ENCODE measurements at regions not wholly inside any gene's neighbourhood (a gene's known extent, or its start where the extent isn't known, plus 50 kb on each side); places are given as distances from the start of the nearest gene placed in this dataset.

DNA sequence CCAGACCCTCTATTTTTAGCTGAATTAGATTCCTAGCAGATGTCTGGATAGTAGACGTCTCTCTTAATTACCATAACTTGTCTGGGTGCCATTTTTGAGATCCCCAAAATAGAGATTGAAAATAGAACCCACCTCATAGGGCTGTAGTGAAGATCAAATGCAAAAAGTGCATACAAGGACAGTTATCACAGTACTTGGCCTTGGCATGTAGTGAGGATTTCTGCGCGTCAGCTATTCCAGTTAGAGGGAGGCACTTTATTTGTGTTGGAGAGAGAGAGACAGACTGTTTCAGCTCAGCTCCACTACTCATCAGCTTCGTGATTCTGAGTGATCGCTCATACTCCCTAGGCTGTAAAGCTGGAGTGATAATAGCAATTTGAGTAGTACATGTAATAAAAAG lies 59.6 kb upstream of the CDH13 start:
- Histone ChIP-seq H3K4me1 (replicated peaks; ENCODE audit: insufficient read depth) (no peaks in the 10 kb centered on the region), H3K79me2 (ENCODE audit: low read depth) (no peaks in the 10 kb centered on the region), H3F3A (ENCODE audit: insufficient read depth, low read depth) (no peaks in the 10 kb centered on the region), H3K9me3 (ENCODE audit: insufficient read depth, low read depth) (no peaks in the 10 kb centered on the region; the same call in 1 of the 2 replicates), H3K4me3 (no peak overlapping the region), H3K9me2 (ENCODE audit: insufficient read depth) (no peaks in the 10 kb centered on the region), H2AFZ (no peak overlapping the region), H3K36me3 (ENCODE audit: low read depth) (no peaks in the 10 kb centered on the region), H3K27ac (no peak overlapping the region), H3K27me3 (ENCODE audit: insufficient read depth, low read depth) (0 out of 2 replicates have a peak, but pooled peaks cover 2% of the 10 kb centered on the region), H4K20me1 (ENCODE audit: insufficient read depth) (no peaks in the 10 kb centered on the region), H3K4me2 (no peak overlapping the region)
- intact Hi-C loops (cut with micrococcal nuclease; ENCODE audit: unreplicated experiment) = no loop called here
- ChIA-PET POLR2A (ENCODE audit: unreplicated experiment) (no interaction called here), CTCF (no interaction called here)
- BruUV-seq (replicated peaks) = no TSS peak
- TF ChIP-seq EZH2 (IDR thresholded peaks at IDR 0.05; ENCODE audit: low read depth) = no peak
- TF ChIP-seq, protein P1, sequence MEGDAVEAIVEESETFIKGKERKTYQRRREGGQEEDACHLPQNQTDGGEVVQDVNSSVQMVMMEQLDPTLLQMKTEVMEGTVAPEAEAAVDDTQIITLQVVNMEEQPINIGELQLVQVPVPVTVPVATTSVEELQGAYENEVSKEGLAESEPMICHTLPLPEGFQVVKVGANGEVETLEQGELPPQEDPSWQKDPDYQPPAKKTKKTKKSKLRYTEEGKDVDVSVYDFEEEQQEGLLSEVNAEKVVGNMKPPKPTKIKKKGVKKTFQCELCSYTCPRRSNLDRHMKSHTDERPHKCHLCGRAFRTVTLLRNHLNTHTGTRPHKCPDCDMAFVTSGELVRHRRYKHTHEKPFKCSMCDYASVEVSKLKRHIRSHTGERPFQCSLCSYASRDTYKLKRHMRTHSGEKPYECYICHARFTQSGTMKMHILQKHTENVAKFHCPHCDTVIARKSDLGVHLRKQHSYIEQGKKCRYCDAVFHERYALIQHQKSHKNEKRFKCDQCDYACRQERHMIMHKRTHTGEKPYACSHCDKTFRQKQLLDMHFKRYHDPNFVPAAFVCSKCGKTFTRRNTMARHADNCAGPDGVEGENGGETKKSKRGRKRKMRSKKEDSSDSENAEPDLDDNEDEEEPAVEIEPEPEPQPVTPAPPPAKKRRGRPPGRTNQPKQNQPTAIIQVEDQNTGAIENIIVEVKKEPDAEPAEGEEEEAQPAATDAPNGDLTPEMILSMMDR (conservative IDR thresholded peaks at IDR 0.05) = no peak
- no peak for DNase-seq

DNA sequence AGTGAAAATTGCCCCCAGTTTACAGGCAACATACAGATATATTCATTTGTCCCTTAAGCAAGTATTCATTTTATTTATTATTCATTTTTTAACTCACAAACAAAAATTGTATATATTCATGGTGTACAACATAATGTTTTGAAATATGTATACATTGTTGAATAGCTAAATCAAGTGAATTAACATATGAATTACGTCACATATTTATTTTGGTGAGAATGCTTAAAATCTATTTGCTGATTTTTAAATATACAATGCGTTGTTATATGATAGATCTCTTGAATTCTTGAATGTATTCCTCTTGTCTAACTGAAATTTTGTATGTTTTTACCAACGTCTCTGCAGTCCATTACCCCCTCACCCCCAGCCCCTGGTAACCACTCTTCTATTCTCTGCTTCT lies 63.4 kb upstream of the CDH13 start:
- ChIA-PET CTCF (no interaction called here), POLR2A (ENCODE audit: unreplicated experiment) (no interaction called here)
- Histone ChIP-seq H3K36me3 (ENCODE audit: low read depth) (no peaks in the 10 kb centered on the region), H3F3A (ENCODE audit: insufficient read depth, low read depth) (no peaks in the 10 kb centered on the region), H3K27ac (no peak overlapping the region), H2AFZ (no peak overlapping the region), H3K9me2 (ENCODE audit: insufficient read depth) (no peaks in the 10 kb centered on the region), H3K9me3 (ENCODE audit: insufficient read depth, low read depth) (no peaks in the 10 kb centered on the region; the same call in 1 of the 2 replicates), H3K4me1 (replicated peaks; ENCODE audit: insufficient read depth) (no peaks in the 10 kb centered on the region), H3K79me2 (ENCODE audit: low read depth) (no peaks in the 10 kb centered on the region), H4K20me1 (ENCODE audit: insufficient read depth) (no peaks in the 10 kb centered on the region), H3K27me3 (ENCODE audit: insufficient read depth, low read depth) (no peaks in the 10 kb centered on the region), H3K4me3 (no peak overlapping the region), H3K4me2 (no peak overlapping the region)
- BruUV-seq (replicated peaks) = no TSS peak
- no peak for DNase-seq
- TF ChIP-seq, protein P1 (conservative IDR thresholded peaks at IDR 0.05) = no peak
- TF ChIP-seq EZH2 (IDR thresholded peaks at IDR 0.05; ENCODE audit: low read depth) = no peak
- intact Hi-C loops (cut with micrococcal nuclease; ENCODE audit: unreplicated experiment) = no loop called here

DNA sequence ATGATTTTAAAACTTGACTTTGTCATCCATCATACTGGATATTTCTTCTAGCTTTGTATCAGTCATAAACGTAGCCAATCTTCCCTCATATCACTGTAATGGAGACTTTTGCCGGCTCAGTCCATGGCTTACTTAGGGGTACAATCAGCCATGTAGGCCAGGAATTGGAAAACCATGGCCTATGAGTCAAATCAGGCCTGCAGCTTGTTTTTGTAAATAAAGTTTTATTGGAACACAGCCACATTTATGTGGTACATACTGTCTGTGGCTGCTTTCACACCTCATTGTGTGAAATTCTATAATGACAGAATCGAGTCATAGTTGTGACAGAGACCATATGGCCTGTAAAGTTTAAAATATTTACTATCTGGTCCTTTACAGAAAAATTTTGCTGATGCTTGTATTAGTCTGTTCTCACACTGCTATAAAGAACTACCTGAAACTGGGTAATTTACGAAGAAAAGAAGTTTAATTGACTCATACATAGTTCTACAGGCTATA lies 64.5 kb upstream of the CDH13 start:
- H3K27ac ChIP-seq = no peak overlapping the region
- TF ChIP-seq, protein P1 (conservative IDR thresholded peaks at IDR 0.05) = no peak
- TF ChIP-seq EZH2 (IDR thresholded peaks at IDR 0.05; ENCODE audit: low read depth) = no peak
- H3K36me3 ChIP-seq (ENCODE audit: low read depth) = no peaks in the 10 kb centered on the region
- no peak overlapping the region for H2AFZ ChIP-seq
- H3K4me3 ChIP-seq = no peak overlapping the region
- CTCF ChIA-PET = no interaction called here
- H3K9me3 ChIP-seq (ENCODE audit: insufficient read depth, low read depth) = no peaks in the 10 kb centered on the region; the same call in 1 of the 2 replicates
- H3F3A ChIP-seq (ENCODE audit: insufficient read depth, low read depth) = no peaks in the 10 kb centered on the region
- H3K4me2 ChIP-seq = no peak overlapping the region
- BruUV-seq (replicated peaks) = no TSS peak
- no peaks in the 10 kb centered on the region for H3K27me3 ChIP-seq (ENCODE audit: insufficient read depth, low read depth)
- no peak for DNase-seq
- H4K20me1 ChIP-seq (ENCODE audit: insufficient read depth) = no peaks in the 10 kb centered on the region
- no peaks in the 10 kb centered on the region for H3K4me1 ChIP-seq (replicated peaks; ENCODE audit: insufficient read depth)
- POLR2A ChIA-PET (ENCODE audit: unreplicated experiment) = no interaction called here
- no peaks in the 10 kb centered on the region for H3K9me2 ChIP-seq (ENCODE audit: insufficient read depth)
- H3K79me2 ChIP-seq (ENCODE audit: low read depth) = no peaks in the 10 kb centered on the region
- intact Hi-C loops (cut with micrococcal nuclease; ENCODE audit: unreplicated experiment) = no loop called here

All from PC-9 (cell line).